KBM-7 (cell line): ENCODE measurements at regions not wholly inside any gene's neighbourhood (a gene's known extent, or its start where the extent isn't known, plus 50 kb on each side); places are given as distances from the start of the nearest gene placed in this dataset.

ENCODE experiments used
- DNase-seq: peaks from one replicate; pipeline ENCODE4 v3.0.0-alpha.2; 2015
- in situ Hi-C: fragments of 300-500 bp; cut with MboI; formaldehyde crosslinking; loops from 2 replicates; pipeline ENCODE4 v1.14.3; 2020; ENCODE audit warnings: low sequenced_read_pairs, low pct_unique_long_range_greater_than_20kb, mixed read lengths

DNA sequence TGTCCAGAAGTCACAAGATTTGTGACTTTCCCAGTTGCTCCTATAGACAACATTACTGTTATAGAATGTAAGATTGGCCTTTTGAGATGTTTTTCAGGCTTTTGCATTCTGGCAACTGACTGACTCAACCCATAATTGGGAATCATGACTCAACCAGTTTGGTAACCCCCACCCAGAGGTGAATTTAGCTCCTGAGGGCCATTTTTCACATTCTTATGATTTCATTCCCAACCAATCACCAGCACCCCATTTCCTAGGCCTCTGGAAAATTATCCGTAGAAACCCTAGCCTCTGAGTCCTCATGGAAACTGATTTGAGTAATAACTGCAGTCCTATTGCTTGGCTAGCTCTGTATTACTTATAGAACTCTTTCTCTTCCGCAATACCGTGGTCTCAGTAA, 626.0 kb upstream of the SEL1L start:
- in situ Hi-C loops, result no loop called here

DNA sequence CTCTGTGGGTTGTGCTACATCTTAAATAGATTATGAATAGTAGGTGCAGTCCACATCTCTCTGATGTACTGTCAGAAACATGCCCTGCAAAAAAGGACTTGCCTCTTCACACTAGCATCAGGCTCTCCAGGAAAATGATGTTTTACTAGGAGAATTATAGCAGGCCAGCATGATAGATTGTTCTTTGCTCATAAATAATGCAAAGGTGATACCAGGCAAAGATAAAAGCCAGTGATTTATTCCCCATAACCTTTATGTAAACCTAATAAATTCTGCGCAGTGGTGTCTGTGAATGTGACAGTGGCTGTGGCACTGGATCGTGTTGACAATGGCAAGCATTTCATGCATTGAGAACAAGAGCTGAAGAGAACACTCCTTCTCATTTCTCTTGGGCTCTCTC, 646.5 kb upstream of the SEL1L start:
- in situ Hi-C loops, result no loop called here

More for the DNA sequence above, 626.0 kb upstream of the SEL1L start:
- no peak for DNase-seq

DNA sequence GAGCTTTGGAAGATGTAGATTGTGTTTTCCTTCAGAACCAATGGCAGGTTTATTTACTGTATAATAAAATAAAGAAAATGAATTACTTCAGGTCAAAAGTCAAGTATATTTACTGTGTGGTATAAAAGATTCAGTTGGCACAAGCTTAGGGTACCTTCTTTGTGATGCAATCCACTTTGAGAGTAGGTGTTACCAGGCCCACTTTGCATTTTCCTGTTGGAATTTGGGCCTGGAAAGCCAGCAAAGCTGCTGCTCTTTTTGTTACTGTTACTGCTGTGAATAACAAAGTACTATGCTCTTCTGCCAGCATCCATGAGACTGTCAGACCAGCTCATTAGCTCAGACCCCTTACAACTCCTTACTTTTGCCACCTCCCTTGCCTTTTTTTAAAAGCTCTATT, 649.0 kb upstream of the SEL1L start:
- in situ Hi-C loops, result no loop called here
- no peak for DNase-seq

More for the DNA sequence above, 646.5 kb upstream of the SEL1L start:
- no peak for DNase-seq

DNA sequence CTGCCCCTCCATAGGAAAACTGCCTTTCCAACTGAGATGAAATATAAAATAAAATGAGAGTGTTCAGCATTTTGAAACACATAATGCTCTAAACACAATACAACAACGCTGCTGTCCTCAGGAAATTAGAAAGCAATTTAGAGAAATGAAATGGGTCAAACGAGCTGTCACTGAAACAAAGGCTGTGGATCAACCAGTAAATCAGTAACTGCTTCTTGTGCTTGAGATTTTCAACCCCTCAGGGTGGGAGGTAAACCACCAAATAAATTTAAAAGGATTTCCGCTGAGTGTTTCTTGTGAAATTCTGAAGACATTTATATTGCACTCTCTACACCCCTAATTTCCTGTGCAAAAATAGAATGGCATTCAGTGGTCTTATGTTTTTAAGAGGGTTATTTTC, 657.1 kb upstream of the SEL1L start:
- no peak for DNase-seq

DNA sequence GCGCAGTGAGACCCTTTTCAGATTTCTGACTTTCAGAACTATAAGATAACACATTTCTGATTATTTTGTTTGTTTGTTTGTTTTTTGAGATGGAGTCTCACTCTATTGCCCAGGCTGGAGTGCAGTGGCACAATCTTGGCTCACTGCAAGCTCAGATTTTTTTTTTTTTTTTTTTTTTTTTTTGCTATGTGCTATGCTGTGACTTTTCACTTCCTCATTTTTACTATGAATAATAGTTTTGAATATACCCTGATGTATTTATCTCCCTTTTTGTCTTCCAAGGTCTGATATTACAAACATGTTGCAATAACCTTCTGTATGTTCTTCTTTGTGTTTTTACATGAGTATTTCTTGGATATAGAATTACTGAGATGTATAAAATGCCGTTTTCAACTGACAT, 658.7 kb upstream of the SEL1L start:
- DNase-seq, result no peak
- in situ Hi-C loops, result no loop called here

More for the DNA sequence above, 657.1 kb upstream of the SEL1L start:
- in situ Hi-C loops, result no loop called here

DNA sequence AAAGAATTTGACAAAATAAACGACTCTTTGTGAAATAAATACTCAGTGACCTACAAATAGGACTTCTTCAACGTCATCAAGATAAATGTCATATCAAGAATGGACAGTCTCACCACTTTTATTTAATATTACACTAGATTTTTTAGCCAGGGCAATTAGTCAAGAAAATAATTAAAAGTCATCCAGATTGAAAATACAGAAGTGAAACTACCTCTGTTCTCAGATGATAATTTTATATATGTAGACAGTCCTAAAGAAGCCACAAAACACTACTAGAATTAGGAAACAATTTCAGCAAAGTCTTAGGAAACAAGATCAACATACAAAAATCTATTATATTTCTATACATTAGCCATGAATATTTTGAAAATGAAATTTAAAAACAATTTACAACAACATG, 689.6 kb upstream of the SEL1L start:
- in situ Hi-C loops, result no loop called here
- no peak for DNase-seq

DNA sequence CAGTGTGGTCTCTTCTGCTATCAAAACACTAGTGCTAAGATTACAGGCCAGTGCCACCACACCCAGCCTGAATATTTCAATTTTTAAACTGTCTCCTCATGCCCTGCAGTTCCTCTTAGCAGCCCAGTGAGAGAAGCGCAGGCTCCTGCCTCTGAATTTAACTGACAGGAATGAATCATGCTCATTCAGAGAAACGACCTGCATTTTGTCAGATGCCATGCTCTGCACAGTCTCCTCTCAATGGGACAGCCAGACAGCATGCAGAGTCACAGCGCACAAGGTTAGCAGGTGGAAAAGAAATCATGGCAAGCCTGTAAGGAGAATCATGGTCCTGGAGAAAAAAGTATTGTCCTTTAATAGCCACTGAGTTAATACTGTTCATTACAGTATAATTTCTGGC, 691.0 kb upstream of the SEL1L start:
- DNase-seq, result no peak
- in situ Hi-C loops, result no loop called here

DNA sequence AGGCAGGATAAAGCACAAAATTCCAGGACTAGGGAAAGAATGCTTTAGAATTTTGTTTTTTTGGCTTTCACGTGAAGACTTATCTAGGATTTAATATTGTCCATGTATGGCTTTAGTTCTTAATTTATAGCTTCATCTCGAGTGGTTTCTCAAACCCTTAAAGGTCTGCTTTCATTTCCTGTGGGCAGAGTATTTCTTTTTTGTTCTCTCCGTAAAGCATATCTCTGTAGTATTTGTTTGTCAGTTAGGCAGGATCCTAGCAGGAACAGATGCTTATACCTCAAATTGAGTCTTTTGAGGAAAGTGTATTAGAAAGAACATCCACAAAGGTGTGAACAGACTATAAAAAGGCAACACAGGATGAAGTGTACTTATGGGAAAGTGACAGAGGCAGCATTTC, 697.1 kb upstream of the SEL1L start:
- no peak for DNase-seq
- in situ Hi-C loops, result no loop called here

DNA sequence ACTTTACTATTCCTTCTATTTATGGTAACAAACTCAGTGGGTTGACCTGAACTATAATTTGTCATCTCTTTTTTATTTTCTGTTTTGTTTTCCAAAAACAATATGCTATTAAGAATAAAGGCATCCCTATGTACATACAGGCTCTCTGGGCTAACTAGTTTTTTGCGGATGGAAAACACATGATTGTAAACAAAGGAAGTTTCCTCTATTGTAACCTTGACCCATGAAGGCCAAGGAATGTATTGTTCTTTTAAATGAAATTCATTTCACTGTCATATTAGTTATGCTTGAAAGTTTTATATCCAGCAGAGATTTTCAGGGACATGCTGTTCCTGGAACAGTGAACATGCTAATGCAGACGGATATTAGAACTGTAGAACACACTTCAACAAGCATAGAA, 705.0 kb upstream of the SEL1L start:
- no peak for DNase-seq
- in situ Hi-C loops, result no loop called here

DNA sequence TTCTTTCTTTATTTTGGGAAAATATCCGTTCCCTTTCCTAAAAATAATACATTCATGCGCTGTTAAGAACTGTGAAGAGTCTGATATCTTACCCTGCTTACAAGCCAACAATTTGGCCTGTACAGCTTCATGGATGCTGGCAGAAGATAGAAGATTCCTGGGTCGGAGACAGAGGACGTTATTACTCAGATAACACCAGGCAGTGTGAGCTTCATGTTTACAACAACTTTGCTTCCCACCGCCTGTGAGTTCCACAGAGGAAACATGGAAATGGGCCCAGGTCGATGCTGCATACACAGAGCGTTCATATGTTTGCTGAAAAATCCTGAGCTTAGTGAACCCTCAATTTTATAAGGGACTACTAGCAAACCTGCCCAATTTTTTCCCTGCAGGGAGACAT, 705.6 kb upstream of the SEL1L start:
- in situ Hi-C loops, result no loop called here
- DNase-seq, result no peak

DNA sequence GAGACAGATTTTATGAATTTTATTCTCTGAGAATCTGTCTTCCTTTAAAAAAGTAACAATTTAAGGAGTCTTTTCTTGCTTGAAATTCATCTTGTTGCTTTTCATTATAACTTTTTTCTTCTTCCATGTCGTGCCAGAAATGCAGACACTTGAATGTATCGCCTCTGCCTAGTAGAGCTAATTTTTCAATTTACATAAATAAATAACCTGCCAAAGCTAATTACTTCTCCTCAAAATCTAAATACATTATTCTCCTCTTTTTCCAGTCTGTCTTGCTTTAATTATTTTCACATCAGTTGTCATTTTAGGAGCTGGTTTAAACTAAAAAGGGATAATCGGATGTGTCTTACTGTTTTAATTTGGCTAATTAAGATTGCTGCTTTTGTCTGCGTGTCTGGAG, 711.1 kb upstream of the SEL1L start:
- in situ Hi-C loops, result no loop called here
- no peak for DNase-seq

DNA sequence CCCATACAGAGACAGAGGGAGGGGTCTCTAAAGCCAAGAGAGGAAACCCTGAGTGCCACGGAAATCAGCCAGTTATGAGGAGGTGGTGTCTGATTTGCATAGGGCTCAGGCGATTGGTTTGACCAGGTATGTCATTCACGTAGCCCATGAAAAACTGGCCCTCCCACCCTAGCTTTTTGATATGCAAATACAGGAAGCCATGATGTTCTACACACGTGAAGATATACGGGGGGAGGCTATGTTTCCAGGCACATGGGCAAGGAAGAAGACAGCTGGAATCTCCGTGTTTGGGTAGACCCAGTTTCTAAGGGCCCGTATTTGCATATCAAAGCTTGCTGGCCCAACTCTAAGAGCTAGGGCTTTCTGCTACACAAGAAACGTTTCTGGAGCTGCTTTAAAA, 717.8 kb upstream of the SEL1L start:
- DNase-seq, result no peak

DNA sequence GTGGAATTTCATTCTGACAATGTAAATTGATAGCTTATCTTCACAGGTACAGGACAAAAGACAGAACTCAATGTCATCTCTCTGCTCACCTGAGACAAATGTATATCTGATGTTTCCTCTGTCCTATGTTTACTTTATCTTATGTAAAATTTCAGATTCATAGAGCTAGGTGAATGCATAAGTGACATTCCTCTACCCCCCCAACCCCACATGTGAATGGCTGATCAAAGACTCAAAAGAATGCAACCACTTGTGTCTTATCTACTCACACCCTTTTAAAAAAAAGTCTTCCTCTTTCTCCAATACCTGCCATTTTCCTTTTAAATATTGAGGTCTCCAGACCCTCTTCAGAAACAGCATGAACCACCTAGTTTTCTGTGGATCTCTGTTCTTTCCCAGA, 736.6 kb upstream of the SEL1L start:
- DNase-seq, result no peak
- in situ Hi-C loops, result no loop called here

More for the DNA sequence above, 717.8 kb upstream of the SEL1L start:
- in situ Hi-C loops, result no loop called here

DNA sequence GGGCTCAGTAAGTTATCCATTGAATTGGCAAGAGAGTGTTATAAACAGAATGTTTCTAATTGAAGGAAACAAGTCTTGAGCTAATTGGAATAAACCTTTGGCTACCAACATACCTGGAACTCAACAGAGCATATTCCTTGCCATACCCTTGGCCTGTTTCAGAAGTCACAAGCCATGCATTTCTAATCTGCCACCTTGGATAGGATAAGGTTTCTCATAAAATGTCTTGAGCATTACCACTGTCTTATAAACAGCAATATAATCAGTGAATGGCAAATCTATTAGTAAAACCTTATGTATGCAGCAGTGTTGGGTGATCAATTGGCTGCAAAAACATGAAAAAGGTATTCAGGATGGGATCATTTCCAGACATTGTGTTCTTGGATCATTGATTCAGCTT, 765.2 kb upstream of the SEL1L start:
- in situ Hi-C loops, result no loop called here
- no peak for DNase-seq

DNA sequence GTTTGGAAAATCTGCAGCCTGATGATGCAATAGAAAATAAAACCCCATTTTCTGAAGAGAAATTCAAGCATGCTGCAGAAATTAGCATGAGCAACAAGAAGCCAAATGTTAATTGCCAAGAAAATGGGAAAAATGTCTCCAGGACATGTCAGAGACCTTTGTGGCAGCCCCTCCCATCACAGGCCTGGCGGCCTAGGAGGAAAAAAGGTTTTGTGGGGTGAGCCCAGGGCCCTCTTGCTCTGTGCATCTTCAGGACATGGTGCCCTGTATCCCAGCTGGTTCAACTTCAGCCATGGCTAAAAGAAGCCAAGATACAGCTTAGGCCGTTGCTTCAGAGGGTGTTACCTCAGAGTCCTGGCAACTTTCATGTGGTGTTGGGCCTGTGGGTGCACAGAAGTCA, 775.5 kb upstream of the SEL1L start:
- in situ Hi-C loops, result no loop called here
- no peak for DNase-seq

DNA sequence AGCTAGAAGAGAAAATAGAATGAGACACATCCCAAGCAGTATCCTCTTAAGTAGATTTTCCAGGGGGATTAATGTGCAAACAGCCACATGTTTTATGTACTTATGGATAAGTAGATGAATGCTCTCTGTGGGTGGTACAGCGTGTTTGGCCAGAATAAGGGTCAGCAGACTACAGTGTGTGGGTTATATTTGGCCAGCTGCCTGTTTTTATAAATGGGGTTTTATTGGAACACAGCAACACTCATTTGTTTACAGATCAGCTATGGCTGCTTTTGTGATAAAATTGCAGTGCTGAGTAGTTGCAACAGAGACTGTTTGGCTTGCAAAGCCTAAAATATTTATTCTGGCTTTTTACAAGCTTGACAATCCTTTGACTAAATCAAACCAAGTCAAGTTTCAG, 780.2 kb upstream of the SEL1L start:
- no peak for DNase-seq
- in situ Hi-C loops, result no loop called here

DNA sequence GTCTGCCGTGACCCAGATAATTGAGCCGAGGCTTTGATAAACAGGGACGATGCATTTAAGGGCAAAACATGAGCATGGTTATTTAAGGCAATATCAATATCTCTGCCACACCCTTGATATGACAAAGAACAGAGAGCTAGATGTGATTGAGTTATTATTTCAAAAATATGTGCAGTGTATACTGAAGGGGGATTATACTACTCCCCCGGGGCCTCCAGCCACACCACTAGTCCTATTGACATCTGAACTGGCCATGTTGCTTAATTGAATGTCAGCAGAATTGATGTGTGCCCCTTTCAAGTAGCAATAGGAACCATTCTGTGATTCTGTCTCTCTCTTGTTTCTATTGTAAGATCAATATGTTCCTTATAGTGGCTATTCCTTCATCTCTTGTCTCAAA, 794.8 kb upstream of the SEL1L start:
- DNase-seq, result no peak
- in situ Hi-C loops, result no loop called here

DNA sequence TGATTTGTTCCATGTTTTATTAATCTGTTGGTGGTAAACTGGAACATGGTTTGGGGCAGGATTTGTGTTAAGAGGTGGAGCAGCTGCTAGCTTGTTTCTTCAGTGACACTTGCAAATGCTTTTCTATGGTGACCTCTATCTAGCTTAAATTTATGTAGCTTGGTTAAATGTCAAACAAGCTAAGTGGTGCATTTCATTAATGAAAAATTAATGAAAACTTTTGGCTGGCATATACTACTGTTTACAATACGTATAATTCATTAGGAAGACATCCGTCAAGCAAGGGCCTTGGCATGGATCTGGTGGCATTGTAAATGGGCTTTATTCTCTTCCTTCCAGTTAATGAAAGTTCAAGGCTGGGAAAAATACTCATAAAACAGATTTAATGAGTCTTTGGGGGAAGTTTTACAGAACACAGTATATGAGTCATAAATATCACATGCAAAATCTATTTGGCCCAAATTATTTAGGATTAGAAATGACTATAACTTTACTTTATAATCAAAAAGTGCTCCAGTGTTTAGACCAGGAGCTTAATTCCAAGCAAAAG, 807.7 kb upstream of the SEL1L start:
- in situ Hi-C loops, result no loop called here
- DNase-seq, result no peak

DNA sequence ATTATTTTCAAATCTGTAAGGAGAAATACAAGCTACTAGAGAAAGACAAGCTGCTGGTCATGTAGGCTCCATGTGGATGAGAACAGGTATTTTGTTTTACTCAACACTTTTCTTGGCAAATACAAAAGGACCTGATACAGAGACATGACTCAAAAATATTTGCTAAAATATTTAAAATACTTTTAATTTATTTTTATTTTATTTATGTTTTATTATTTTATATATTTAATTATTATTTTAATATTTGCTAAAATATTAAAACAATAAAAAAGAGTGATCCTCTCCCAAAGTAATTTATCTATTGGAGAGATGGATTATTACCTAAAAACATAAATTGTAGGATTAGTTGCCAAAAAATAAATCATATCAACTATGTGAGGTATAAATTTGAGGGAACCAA, 808.9 kb upstream of the SEL1L start:
- DNase-seq, result no peak
- in situ Hi-C loops, result no loop called here

DNA sequence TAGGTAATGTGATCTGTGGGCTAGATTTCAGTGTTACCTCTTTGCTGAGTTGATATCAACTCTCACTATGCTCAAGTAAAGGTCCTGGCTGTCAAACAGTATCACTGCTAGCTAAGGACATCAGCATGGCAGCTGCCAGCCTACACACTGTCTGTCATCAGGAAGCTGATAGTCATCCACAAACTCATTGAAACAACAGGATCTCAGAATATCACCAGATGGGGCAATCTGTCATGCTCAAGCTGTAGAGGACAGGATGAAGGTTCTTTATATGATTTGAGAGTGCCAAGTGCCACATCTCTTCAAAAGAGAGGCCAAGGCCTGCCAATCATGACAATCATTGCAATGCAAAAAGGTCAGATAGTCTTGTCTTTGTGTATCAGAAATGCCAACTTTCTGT, 811.5 kb upstream of the SEL1L start:
- DNase-seq, result no peak

DNA sequence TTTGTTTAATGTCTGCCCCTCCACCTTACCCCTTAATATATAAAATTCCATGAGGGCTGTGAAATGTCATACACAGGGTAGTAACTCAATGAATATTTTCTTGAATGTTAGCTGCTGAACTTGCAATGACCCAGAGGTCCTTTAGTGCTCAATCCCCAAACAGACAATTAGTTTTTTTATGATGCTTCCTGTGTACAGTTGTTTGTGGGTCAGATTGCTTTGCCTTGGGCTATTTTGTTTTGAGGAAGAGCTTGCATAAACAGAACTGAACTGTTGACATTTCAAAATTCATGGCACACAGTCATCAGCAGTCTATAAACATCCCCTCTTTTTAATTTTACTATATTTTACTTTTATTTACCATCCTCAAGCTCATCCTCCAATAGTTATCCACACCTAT, 820.5 kb upstream of the SEL1L start:
- no peak for DNase-seq
- in situ Hi-C loops, result no loop called here

More for the DNA sequence above, 811.5 kb upstream of the SEL1L start:
- in situ Hi-C loops, result no loop called here

DNA sequence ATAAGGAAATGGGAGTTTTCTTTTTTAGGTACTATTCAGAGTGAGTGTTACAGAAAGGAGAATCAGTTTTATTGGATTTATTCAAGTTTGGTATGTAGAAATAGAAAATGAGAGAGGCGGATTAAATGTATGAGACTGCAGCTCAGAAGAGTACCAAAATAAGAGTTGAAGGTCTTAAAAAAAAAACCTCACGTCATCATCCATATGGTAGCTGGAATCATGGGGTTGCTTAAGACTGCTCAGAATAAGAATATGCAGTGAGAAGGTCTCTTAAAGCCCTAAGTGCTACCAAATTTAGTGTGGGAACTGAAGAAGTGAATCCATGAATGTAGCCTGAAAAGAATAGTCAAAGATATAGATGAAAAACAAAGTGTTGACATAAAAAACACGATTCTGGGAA, 825.5 kb upstream of the SEL1L start:
- no peak for DNase-seq
- in situ Hi-C loops, result no loop called here
